ENCODE measurements at regions not wholly inside any gene's neighbourhood (a gene's known extent, or its start where the extent isn't known, plus 50 kb on each side); places are given as distances from the start of the nearest gene placed in this dataset.

DNA sequence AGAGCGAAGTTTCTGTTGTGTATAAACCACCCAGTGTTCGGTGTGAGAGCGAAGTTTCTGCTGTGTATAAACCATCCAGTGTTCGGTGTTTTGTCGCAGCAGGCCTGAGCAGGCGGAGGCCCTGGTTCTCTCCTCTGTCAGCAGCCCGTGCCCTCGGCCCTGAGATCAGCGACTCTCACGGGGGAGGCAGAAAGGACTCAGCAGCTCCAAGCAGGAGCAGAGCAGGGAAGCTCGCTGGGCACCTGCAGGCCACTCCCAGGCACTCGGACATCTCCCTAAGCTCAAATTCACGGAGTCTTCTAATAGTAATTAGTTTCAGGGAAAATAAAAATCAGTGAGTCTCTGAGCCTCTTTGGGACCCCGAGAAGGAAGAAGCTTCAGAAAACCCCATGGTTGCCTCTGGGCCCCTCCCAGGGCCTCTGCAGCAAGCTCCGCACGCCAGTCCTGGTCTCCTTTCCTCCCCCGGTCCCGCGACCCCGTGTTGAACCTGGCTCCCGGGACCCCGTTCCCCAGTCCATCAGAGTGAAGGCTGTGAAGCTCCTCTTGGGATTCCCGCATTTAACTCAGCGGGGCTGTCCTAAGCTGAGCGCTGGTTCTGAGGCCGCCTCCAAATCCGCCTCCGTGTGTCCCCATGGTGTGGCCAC, 81.9 kb upstream of the ADAMTS2 start:
- DNase-seq = no peak

DNA sequence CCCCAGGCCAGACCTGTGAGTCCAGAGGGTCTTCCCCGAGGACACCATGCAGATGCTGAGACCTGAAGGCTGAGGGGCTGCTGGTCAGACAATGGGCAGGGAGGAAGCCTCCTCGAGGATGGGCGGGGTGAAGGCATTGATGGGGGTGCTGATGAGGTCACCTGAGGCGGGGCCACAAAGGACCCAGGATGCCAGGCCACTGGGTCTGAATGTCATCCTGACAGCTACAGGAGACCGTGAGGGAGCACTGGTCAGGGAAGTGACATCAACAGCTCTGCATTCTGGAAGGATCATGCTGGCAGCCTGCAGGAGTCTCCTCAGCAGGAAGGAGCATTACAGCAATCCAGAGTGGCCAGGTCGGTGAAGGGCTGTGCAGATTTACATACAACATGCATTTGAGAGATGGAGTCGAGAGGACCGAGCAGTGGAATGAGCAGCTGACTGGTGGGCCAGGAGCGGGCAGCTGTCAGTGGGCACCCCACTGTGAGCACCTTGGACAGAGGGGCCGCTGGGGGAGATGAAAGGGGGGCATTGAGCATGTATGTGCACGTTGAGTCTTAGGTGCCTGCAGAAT, 77.7 kb upstream of the ADAMTS2 start:
- DNase-seq = no peak

DNA sequence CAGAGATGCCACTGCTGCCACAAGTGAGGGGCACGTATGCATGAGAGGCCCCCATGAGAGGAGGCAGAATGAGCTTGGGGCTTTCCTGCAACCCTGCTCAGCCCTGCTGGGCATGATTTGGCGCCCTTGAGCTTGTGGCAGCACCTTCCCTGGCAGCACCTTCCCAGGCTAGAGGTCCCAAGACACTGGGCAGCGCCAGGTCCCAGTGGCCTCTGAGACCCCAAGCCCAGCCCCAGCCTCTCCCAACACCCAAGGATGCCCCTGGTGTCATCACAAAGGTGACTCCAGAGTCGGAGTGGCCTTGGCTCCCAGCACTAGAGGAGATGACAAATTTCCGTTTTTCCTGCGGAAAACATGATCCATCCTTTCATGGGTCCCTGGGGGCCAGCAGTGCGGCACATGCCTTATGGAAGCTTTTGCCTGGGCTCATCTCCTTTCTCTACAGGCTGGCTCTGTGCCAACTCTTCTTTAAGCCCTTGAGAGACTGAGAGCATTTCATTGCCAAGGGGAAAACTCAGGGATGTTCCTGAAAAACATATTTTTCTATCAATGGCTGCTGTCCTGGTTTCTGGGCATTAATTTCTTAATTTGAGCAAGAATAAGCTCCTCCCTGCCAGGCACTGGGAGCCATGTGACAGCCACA, 77.1 kb upstream of the ADAMTS2 start:
- no peak for DNase-seq

DNA sequence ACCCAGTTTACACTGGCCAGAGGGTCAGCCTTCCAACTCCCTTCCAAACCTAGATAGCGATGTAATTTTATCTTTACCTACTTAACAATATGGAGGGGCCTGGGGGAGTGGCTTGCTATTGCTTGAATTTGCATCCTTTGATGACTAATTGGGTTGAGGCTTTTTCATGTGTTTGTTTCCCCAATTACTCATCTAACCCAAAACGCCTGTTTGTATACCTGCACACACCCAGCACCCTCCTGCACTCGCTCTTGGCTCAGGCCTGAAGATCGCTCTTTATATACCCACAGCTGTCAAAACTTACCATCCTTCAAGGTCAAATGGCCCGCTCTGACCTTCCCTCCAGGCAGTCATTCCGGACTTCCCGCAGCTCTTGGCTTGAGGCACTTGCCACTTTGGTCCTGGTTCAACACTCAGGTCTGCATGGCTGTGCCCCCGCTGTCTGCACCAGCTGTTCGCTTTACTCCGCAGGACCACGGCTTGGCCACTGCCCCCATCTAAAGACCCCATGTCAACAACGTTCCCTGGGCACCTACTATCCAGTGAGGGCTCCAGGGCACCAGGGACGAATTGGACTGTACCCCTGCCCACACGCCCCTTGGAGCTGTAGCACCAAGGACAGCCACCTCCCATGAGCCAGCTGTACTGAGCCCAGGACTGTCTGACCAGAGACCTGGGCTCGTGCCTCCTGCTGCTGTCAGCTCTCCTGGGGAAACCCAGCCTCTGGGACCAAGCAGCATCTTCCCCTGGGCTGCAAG, 76.1 kb upstream of the ADAMTS2 start:
- peak; percentile 11 for DNase-seq

DNA sequence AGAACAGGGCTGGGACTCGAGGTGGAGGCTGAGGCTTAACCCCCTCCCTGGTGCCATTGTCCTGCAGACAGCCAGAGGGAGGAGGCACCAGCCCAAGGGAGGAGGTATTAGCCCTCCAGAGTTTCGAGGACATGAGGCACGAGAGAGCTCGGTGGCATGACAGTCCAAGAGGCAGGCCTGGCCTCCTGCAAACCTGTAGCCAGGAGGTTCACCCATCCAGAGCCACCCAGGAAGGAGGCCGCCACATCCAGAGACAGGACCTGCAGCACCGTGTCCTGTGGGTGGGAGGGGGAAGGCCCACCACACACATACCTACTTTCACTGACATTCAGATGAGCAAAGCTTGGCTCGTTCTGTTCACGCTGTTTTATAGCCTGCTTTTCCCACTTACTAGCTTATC, 75.2 kb upstream of the ADAMTS2 start:
- DNase-seq = no peak

DNA sequence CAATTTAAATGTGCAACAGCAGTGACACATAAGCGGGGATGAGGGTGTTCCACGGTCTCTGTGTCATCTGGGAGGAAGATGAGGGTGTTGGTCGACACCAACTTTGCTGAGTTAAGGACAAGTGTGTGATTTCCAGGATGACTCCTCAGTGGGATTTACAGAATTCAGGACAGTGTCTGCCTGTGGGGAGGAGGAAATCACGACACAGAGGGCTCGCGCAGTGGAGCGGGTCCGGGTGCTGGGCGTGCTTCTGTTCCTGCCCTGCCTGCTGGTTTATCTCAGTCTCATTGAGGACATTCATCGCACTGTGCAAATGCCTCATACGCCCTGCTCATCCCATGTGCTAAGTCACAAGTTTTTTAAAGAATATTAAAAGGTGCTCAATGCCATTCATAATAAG, 73.7 kb upstream of the ADAMTS2 start:
- no peak for DNase-seq

DNA sequence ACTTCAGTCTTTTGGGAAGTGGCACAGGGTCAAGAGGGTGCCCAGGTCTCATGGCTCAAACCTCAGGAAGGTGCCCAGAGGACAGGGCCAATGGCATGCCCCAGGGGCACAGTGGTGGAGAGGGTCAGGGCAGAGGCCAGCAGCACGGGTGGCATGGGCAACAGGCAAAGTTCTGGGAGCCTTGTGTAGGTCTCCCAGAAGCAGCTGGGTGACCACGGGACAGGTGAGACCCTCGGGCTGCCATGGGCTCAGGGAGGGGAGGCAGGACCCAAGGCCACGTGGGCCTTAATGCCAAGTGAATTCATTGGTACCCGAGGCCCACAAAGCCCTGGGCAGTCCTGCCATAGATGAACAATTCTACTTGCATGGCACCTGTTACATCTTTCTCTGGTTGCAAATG, 72.4 kb upstream of the ADAMTS2 start:
- DNase-seq = no peak

DNA sequence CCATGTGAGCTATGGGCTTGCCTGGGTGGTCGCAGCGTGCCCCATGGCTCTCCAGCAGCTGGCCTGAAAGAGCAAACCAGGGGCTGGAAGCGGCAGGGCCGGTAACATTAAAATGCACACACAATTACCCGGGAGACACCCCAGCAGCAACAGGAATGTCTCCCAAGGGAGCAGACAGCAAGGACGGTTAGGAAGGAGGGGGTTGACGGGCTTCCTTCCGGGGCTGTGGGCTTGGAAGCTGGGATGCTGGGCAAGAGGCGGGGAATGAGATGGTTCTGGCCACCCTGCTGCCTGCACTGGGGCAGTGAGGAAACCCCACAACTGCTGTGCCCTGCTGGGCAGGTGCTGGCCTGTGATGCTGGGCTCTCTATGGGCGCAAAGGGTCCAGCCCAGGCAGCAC, 71.8 kb upstream of the ADAMTS2 start:
- no peak for DNase-seq

DNA sequence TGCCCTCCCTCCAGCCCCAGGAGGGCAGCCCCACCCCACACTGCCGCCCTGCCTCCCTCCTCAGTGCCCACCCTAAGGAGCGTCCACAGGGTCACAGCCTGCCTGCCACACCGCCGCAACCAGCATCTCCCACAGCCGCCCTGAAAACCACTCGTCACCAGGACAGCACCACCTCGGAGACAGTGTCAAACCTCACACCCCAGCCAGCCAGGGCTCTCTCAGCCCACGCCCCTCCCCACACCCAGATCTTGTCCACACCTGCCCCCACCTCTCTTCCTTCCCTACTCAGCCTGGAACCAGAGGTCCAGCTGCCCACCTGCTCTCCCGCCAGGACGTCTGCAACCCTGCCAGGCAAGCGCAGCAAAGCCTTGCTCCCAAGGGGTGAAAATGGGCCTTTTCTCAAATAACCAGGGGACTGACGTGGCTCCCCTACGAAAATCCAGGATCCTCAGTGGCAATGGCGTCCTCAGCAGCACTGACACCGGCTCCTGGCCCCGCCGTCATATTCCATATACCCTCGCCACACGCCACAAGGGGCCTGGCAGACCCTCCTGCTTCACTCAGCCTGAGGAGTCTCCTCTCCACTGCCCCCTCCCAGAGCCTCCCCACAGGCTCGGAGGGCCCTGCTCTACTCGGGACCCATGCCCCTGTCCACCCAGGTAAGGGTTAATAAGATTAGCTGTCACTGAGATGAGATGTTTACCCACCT, 71.0 kb upstream of the ADAMTS2 start:
- no peak for DNase-seq

DNA sequence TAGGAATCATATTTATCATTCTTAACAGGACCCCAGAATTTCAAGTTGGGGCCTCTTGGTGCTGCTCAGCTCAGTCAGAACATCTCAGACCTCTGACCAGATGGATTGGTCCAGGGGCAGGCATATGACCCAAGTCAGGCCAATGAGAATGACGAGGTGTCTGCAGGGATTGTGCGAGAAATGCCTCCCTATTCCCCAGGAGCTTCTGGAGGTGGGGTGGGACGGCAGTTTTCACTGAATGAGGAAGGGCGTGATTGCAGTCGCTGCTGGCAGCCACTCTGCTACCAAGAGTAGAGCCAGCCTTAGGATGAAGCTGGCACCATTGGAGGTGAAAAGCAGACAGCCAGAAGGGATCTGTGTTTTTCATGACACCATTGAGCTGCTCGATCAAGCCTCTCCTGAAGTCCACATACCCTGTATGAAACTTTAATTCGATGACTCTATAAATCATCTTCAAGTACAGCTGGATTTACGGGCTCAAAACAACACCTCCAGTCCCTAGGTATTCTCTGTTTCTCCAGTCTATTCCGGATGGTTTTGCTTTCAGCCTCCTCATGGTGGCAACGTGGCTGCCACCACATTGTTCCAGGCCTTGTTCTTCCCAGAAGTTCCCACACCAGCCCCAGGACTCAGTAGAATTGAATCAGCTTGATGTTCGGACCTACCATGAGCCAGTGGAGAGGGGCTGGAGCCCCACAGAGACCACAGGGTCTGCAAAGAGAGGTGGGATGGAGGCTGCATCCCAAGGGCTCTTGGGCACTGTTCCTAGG, 70.2 kb upstream of the ADAMTS2 start:
- DNase-seq = no peak

DNA sequence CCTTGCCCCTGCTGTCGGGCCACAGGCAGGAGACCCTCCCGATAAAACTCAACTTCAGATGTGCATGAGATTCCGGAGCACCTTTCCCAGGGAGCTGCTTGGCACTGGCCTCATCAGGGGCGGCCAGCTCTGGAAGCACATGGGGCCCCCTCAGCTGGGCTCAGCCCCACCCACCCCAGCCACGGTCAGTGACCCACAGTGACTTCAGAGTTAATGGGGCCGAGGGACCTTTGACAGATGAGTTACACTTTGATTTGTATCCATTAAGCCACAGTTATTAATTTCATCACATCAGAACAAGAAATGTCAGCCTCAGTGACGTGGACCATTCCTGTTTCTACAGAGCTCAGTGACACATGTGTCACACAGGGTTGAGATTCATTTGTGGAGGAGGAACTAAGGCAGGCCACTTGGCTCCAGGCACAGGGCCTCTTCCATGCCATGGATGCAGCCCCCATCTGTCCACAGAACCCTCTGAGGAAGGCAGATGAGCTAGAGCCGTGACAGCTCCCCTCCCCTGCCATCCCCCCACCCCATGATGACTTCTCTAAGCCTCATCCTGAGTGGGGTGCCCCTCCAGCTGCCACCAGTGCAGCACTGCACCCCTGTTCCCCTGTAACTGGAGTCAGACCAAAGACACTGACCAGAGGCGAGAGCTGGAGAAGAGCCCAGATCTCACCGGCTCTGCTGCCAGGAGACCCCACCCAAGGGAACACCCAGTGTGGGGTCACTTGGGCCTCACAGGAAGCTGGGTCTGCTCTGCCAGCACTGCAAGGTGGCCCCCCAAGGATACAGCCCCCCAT, 69.4 kb upstream of the ADAMTS2 start:
- DNase-seq = no peak

DNA sequence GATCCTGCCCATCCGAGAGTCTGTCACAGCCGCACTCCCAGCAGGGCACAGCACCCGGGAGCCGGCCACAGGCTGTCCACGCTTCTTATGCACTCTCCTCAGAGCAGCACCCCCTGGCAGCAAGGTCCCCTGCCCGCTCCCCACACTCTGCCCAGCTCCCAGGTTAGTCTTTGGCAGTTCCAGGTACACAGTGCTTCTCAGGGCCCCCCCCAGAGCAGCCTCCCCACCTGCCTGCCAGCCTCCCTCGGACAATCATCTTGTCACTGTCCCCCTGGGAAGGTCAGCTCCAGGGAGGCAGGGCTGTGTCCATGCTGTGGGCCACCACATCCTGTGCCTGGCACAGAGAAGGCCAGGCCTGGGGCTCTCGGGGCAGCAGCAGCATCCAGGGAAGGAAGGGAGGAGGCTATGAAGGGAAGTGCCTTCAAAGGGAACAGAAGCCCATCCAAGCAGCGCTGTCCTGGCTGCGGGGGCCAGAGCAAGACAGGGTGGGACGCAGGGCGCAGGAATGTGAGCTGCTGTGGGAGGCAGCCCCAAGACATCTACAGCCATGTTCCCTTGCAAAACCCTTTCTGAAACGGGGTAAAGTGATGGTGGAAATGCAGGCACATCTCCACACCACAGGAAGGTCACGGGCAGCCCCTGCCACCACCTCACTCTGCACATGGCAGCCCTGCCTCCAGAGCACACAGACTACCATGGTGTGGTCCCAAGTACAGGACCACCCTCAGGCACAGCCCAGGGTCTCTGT, 68.6 kb upstream of the ADAMTS2 start:
- no peak for DNase-seq

DNA sequence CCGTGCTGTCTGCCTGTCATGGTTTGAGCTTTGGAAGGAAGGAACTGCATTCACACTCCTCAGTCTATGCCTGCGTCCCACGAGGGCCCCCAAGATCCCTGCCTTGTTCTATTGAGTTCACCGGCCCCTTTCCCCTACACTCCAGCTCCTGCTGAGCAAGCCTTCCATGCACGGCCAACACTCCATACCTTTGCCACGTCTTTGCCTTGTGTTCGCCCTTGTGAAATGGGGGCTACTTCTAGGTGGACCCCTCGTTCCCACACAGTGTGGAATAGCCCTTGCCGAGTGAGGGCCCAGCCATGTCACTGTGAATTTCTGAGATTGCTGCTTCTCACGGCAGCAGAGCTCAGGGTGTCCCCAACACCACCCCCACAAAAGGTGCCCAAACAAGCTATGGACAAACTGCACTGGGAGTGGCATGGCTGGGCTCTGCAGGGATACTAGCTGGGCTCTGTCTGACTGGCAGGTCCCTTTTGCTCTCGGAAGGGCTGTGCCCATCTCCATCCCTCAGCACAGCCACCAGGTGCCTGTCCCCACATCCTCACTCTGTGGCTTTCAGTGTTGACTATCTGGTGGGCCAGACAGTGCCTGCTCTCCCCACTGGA, 67.9 kb upstream of the ADAMTS2 start:
- no peak for DNase-seq

DNA sequence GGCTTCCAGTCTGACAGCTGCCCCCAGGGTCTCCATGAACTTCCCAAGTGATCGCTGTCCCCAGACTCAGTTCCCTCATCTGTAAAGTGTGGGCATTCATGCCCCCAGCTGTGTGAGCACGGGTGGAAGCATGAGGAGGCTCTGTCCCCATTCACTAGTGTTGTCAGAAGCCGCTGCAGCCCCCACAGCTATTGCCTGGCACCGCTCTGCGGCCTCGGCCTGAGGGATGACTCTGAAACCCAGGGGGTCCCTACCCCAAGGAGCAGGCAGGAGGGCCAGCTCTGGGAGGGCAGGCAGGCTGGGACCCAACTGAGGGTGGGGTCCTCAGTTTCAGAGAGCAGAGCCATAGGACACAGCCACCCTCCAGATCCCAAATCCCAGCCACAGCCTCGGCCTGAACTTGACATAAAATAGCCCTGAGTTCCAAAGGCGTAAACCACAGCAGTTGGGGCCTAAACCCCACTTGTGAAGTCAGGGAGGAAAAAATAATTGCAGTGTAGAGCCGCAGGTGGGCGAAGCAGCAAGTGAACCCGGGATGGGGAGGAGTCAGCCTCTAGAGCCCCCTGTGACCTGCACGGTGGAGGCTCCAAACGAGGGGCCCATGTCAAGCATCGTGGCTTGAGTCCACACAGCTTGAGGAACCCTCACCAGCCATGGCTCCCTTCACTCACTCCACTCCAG, 66.0 kb upstream of the ADAMTS2 start:
- no peak for DNase-seq

DNA sequence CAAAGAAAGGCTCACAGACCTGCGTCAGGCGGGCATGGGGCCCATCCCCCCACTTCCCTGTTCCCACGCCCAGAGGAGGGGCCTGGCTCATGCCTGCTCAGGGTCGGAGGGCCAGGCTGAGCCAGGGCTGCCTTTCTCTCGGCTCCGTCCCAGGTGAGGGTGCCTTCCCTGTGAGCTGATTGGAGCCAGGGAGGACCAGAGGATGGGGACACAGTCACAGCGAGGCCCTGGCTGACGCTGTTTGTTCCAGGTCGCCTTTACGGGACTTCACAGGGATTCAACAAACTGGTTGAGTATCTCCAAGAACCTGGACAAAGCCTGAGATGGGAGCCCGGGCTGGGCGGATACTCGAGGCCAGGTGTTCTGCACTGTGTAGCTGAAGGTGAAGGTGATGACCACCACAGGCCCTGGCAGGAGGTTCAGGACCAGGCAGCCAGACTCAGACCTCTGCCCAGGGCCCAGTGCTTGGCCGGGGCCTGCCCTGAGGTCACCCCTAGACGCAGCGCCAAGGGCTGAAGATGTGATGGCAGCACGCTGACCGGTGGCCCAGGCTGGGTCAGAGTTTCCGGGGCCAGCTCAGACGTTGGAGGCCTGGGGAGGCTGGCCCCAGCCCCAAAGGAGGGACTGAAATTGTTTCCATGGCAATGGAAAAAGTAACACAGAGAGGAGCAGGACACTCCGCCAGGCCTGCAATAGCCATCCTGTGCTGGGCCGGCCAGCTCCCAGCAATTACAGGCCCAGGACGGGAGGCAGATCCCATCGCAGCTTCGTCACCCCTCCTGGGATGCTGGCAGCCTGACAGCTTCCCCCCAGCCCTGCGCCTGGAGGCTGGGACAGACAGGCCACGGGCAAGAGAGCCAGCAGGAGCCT, 65.3 kb upstream of the ADAMTS2 start:
- DNase-seq = no peak

DNA sequence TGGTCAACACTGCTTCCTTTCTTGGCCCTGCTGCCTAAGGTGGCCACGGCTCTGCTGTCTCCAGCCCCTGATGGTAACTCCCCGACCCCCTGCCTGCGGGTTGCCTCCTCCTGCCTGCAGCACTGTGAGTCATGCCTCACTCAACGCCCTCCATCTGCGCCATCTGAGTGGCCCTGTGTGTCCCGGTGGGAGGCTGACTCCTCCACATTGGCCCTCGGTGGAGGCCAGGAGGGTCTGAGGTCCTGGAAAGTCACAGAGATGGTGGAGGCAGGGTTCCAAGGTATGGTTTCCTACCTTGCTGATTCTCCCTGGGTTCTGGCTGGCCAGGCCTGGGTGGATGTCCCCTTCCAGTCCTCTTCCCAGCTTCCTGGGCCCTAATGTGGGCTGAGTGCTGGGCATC, 64.5 kb upstream of the ADAMTS2 start:
- DNase-seq = no peak

DNA sequence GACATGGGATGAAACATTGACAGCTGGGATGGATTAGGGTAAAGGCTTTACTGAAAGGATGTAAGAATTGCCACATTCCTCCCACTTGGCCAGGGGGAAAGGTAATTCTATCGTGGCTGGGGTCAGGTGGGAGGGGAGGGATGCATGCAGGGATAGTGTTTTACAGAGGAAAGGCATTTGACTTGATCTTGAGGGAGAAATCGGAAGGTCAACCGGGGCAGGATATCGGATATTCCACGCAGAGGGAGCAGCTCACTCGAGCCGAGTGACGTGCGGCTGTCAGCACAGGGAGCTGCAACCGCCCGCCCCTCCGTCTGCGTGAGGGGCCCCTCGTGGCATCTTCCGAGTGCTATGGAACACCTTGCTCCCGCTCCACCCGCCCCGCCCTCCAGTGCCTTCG, 63.4 kb upstream of the ADAMTS2 start:
- no peak for DNase-seq
